ENCODE measurements at regions not wholly inside any gene's neighbourhood (a gene's known extent, or its start where the extent isn't known, plus 50 kb on each side); places are given as distances from the start of the nearest gene placed in this dataset.

GRCh38 chr20:40449144-40449690 is 239.8 kb downstream of the MAFB start:
- no peak for DNase-seq (ENCODE audit: low read depth)

- no peak for DNase-seq (ENCODE audit: low read depth)
Measured at GRCh38 chr20:40446888-40447287, 242.1 kb downstream of the MAFB start.

GRCh38 chr20:40444516-40444915 is 244.5 kb downstream of the MAFB start:
- no peak for DNase-seq (ENCODE audit: low read depth)

- DNase-seq (ENCODE audit: low read depth) = no peak
Measured at GRCh38 chr20:40443753-40444152, 245.3 kb downstream of the MAFB start.

GRCh38 chr20:40442181-40442963 is 246.7 kb downstream of the MAFB start:
- DNase-seq (ENCODE audit: low read depth) = no peak

- DNase-seq (ENCODE audit: low read depth) = no peak
Measured at GRCh38 chr20:40441771-40442170, 247.3 kb downstream of the MAFB start.

DNA sequence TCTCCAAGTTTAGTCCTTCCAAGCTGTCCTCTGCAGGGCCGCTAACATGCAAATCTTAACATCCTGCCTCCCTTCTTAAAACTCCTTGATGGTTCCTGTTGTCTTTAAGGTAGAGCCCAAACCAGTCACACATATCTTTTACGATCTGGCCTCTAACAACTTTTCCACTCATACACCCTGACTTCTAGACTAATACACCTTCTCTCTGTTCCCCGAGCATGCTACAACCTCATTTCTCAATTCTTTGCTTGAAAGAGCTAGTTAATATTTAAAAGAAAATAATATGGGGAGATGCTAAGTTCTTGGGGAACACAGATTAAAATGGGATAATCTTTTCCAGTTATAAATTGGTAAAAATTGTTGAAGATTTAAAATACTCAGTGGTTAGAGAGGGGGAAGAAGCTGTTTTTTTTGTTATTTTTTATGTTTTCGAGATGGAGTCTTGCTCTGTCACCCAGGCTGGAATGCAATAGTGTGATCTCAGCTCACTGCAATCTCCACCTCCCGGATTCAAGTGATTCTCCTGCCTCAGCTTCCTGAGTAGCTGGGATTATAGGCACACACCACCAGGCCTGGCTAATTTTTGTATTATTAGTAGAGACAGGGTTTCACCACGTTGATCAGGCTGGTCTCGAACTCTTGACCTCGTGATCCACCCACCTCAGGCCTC is 250.7 kb downstream of the MAFB start:
- no peak for DNase-seq (ENCODE audit: low read depth)

DNA sequence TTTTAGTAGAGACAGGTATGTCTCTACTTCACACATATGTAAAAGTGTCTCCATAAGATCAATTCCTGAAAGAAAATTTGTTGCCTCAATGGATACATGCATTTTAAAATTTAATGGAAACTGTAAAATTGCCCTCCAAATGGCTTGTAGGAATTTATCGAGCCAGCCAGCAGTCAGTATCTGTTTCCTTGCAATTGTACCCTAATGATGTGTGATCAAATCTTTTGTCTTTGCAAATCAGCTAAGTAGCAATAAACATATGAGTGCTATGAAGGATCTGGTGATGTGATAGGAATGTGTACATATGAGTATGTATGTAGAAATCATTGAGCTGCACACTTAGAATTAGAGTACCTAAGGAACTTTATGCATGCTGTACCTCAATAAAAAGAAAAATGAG is 253.0 kb downstream of the MAFB start:
- DNase-seq (ENCODE audit: low read depth) = no peak

- no peak for DNase-seq (ENCODE audit: low read depth)
Measured at GRCh38 chr20:40435146-40435895, 253.7 kb downstream of the MAFB start.

DNA sequence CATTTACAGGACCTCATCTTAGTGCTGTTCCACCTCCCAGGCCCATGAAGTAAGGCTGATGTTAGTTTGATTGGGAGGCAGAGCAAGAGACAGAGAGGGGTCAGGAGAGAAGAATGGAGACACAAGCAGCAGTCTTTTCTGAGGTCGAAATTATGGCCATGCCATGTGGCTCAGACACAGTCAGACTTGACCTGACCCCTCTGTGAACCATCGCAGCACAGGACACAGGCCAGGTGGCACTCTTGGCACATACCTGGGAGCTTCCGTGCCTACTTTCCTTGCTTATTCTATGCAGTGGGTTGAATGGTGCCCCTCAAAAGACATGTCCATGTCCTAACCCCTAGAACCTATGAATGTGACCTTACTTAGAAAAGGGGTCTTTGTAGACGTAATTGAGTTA is 254.9 kb downstream of the MAFB start:
- no peak for DNase-seq (ENCODE audit: low read depth)

DNA sequence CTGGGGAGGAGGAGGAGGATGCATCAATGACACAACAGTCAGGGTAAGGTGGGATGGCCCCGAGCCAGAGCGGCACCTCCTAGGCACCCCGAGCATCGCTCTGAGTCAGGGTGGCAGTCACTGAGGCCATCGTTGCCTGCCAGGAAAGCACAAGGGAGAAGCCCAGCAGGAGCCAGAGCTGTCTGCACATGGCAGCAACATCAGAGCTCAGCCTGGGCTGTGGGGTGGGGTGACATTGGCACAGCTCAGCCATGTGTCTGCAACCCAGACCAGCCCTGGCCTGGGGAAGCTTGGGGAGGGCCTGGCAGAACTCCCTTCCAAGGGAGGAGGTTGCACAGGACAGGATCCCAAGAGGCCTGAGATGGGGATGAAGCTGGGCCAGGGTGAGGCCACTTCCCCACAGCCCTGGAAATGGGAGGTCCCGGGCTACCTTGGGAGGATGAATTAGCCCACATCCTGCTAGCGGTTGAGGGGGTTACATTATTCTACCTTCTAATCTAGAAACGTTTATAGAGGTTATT is 255.6 kb downstream of the MAFB start:
- DNase-seq (ENCODE audit: low read depth) = no peak

DNA sequence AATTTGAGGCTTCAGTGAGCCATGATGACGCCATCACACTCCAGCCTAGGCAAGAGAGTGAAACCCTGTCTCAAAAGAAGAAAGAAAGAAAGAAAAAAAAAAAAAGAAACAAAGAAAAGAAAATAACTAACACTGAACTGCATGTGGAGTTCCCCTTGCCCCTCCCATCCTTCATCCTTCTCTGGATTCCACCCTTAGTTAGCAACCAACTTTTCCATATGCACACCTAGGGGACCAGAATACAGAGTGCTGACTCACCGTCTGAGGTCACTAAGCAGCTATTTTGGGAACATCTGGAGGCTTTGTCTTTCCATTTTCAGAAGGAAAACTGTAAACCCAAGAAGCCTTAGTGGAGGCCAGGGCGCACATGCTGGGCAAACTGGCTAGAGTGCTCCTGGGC is 257.4 kb downstream of the MAFB start:
- DNase-seq (ENCODE audit: low read depth) = no peak

- no peak for DNase-seq (ENCODE audit: low read depth)
Measured at GRCh38 chr20:40431112-40431511, 257.9 kb downstream of the MAFB start.

DNA sequence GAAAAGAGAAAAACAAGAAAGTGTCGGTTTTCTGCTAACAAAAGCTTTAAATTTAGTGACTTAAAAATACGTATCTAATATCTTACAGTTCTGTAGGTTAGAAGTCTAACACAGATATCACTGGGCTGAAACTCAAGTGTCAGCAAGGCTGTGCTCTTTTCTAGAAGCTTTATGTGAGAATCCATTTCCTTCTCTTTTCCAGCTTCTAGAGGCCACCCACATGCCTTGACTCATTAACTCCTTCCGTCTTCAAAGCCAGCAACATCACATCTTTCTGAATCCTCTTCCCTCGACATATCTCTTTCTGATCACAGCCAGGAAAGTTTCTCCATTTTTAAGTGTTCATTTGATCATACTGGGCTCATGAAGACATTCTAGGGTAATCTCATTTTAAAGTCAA is 262.0 kb downstream of the MAFB start:
- DNase-seq (ENCODE audit: low read depth) = no peak

GRCh38 chr20:40424695-40425094 is 264.3 kb downstream of the MAFB start:
- DNase-seq (ENCODE audit: low read depth) = no peak

- no peak for DNase-seq (ENCODE audit: low read depth)
Measured at GRCh38 chr20:40422656-40423055, 266.4 kb downstream of the MAFB start.

- DNase-seq (ENCODE audit: low read depth) = no peak
Measured at GRCh38 chr20:40416274-40416673, 272.8 kb downstream of the MAFB start.

- DNase-seq (ENCODE audit: low read depth) = no peak
Measured at GRCh38 chr20:40414843-40415615, 274.0 kb downstream of the MAFB start.

DNA sequence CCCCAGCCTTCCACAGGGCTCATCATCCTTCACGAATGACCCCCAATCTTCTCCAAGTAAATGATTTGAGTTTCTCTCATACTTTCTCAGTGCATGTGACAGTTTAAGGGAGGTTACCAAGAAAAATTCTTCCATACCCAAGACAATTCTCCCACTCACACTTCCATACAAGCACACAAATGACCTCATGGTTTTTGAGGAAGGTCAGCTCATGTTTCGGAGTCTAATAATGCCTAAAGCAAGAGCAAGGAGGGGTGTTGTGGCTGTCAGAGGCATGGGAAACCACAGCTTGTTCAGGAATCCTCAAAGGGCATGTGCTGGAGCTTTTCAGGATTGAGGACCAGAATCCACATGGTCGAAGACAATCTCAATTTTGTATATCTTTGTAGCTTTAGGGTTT is 279.0 kb downstream of the MAFB start:
- DNase-seq (ENCODE audit: low read depth) = no peak

GRCh38 chr20:40397467-40397866 is 291.6 kb downstream of the MAFB start:
- DNase-seq (ENCODE audit: low read depth) = no peak

- no peak for DNase-seq (ENCODE audit: low read depth)
Measured at GRCh38 chr20:40393197-40394079, 295.6 kb downstream of the MAFB start.

Measured in stimulated activated CD4-positive, alpha-beta T cell treated with anti-CD3 and anti-CD28 coated beads, Interleukin-2, amount 100 ng/mL, for 4 hours (primary cell).